ENCODE measurements at regions not wholly inside any gene's neighbourhood (a gene's known extent, or its start where the extent isn't known, plus 50 kb on each side); places are given as distances from the start of the nearest gene placed in this dataset.

DNA sequence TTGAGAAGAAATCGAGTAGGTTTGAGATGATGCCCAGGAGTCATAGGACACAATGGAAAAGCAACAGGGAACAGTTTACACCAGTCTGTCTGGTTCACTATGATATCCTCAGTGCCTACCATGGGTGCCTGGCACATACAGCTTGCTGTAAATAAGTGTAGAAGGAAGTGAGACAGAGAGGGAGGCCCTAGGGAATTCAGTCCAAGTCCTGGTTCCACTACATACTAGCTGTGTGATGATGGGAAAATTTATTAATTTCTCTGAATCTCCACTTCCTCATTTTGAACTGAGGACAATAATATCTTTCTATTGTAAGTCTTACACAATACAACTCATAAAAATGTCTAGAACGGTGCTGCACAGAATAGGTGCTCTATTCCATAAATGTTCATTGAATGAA is 53.3 kb upstream of the LYRM9 start:
- TF ChIP-seq, protein P1, sequence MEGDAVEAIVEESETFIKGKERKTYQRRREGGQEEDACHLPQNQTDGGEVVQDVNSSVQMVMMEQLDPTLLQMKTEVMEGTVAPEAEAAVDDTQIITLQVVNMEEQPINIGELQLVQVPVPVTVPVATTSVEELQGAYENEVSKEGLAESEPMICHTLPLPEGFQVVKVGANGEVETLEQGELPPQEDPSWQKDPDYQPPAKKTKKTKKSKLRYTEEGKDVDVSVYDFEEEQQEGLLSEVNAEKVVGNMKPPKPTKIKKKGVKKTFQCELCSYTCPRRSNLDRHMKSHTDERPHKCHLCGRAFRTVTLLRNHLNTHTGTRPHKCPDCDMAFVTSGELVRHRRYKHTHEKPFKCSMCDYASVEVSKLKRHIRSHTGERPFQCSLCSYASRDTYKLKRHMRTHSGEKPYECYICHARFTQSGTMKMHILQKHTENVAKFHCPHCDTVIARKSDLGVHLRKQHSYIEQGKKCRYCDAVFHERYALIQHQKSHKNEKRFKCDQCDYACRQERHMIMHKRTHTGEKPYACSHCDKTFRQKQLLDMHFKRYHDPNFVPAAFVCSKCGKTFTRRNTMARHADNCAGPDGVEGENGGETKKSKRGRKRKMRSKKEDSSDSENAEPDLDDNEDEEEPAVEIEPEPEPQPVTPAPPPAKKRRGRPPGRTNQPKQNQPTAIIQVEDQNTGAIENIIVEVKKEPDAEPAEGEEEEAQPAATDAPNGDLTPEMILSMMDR (IDR thresholded peaks at IDR 0.05) = no peak
- TF ChIP-seq POLR2A (IDR thresholded peaks at IDR 0.05) = no peak

All from tibial nerve (tissue), 3 donors.